ENCODE measurements at regions not wholly inside any gene's neighbourhood (a gene's known extent, or its start where the extent isn't known, plus 50 kb on each side); places are given as distances from the start of the nearest gene placed in this dataset.

GRCh38 chr2:238567067-238567855 lies 140.5 kb downstream of the ASB1 start:
- ChIA-PET CTCF (interaction anchor here (1.4 kb wide), 1 partner anchor 8 kb away, joined by 5 read pairs; no protein-coding TSS in a partner anchor), POLR2A (no interaction called here)
- Histone ChIP-seq H3K36me3 (ENCODE audit: control insufficient read depth, insufficient read depth, low read length) (no peaks in the 10 kb centered on the region), H3K4me3 (ENCODE audit: low read depth, low read length) (no peak overlapping the region), H3K27me3 (ENCODE audit: control insufficient read depth, insufficient read depth, low read length) (peaks cover 7% of the 10 kb centered on the region)
- DNase-seq (ENCODE audit: low read depth): no peak
- TF ChIP-seq CTCF (IDR thresholded peaks at IDR 0.05; ENCODE audit: insufficient read depth, low read depth, low read length): no peak

DNA sequence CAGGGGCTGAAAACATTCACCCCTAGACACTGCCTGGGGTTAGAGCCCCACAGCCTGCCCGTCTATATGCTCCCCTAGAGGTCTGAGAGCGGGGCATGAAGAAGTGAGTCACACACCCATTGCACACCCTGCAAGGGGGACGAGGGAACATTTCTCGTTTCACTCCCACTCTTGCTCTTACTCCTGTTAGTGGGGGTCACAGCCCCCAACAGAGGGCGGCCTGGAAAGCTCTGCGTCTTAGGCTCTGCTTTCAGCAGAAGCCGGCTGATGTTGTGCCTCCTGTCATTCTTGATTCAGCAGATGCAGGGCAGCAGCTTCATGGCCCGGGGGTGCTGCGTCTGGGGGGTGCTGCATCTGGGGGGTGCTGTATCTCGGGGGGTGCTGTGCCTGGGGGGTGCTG lies 141.3 kb downstream of the ASB1 start:
- no peak for TF ChIP-seq CTCF (IDR thresholded peaks at IDR 0.05; ENCODE audit: insufficient read depth, low read depth, low read length)
- Histone ChIP-seq H3K4me3 (ENCODE audit: low read depth, low read length) (no peak overlapping the region), H3K27me3 (ENCODE audit: control insufficient read depth, insufficient read depth, low read length) (peaks cover 5% of the 10 kb centered on the region), H3K36me3 (ENCODE audit: control insufficient read depth, insufficient read depth, low read length) (no peaks in the 10 kb centered on the region)
- DNase-seq (ENCODE audit: low read depth): no peak
- CTCF ChIA-PET: no interaction called here
- POLR2A ChIA-PET: no interaction called here

DNA sequence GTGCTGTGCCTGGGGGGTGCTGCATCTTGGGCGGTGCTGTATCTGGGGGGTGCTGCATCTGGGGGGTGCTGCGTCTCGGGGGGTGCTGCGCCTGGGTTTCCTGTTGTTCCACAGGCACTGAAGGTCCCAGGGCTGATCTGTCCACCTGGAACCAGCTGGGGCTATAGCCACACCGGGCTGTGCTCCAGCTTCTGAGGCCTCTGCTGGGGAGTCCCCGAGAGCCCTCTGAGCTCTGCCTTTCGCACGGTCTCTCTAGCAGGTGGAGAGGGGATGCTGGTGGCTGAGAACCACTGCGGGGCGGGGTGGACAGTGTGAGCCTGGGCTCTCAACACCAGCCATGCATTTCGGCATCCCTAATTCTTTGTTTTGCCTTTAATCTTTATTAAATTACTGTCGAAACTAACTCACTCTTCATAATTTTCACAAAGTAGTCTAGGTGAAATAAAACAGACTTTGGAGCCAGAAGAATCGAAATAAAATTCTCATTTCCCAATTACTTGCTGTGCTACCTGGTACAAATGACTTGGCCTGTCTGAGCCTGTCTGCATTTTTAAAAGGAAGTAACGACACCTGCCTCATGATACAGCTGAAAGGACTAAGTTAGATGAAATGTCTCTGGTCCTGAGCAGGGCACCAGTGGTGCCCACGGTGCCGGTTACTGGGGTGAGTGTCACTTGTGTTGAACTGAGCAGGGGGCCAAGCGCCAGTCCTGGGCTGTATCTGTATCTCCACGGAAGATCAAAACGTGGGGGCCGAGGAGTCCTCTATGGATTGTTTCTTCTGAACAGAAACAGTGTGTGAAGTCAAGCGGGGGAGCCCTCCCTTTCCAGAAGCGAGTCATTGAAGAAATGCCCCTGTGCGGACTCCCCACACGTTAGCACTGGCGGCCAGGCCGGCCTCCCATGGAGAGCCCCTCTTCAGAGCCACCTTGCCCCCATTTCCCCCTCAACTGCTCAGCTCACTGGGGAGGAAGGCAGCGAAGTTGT lies 142.0 kb downstream of the ASB1 start:
- Histone ChIP-seq H3K36me3 (ENCODE audit: control insufficient read depth, insufficient read depth, low read length) (no peaks in the 10 kb centered on the region), H3K27me3 (ENCODE audit: control insufficient read depth, insufficient read depth, low read length) (peaks cover 5% of the 10 kb centered on the region), H3K4me3 (ENCODE audit: low read depth, low read length) (no peak overlapping the region)
- no peak for DNase-seq (ENCODE audit: low read depth)
- POLR2A ChIA-PET: no interaction called here
- no peak for TF ChIP-seq CTCF (IDR thresholded peaks at IDR 0.05; ENCODE audit: insufficient read depth, low read depth, low read length)
- CTCF ChIA-PET: interaction anchor here (1.2 to 1.9 kb wide), 2 partner anchors 10 to 198 kb away, joined by 4 to 6 read pairs; no protein-coding TSS in a partner anchor

DNA sequence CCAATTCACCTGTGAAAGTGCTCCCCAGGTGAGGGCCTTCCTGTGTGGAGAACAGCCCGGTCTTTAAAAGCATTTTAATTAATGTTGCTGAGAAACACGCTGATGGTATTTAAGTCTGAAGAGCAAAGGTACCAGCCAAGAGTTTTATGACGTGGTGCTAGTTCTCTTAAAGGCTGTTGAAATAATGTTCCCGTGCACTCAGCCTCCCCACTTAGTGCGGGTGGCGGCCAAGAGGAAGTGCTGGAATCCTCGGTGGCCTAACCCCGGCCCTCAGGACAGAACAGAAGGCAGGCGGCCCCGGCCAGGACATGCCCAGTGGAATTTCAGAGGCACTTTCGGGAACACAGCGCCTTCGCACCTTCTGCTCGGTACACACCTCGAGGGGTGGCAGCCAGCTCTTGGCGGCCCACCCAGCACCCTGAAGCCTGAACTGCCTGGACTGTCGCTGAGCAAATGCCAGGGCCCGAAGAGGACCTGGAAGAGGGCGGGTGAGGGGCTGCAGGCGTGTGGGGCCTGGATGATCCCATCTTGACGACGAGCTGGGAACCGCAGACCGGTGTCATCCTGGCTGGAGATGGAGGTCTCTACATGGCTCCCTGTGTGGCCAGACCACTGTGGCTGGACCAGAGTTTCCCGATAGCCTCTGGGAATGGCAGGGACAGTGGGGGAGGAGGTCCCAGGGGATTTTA lies 142.9 kb downstream of the ASB1 start:
- no peaks in the 10 kb centered on the region for H3K36me3 ChIP-seq (ENCODE audit: control insufficient read depth, insufficient read depth, low read length)
- no peak for TF ChIP-seq CTCF (IDR thresholded peaks at IDR 0.05; ENCODE audit: insufficient read depth, low read depth, low read length)
- CTCF ChIA-PET: interaction anchor here (1.2 to 1.9 kb wide), 2 partner anchors 11 to 199 kb away, joined by 4 to 6 read pairs; no protein-coding TSS in a partner anchor
- no peak overlapping the region for H3K4me3 ChIP-seq (ENCODE audit: low read depth, low read length)
- H3K27me3 ChIP-seq (ENCODE audit: control insufficient read depth, insufficient read depth, low read length): peaks cover 3% of the 10 kb centered on the region; the same call in 1 of the 2 replicates
- POLR2A ChIA-PET: no interaction called here
- DNase-seq (ENCODE audit: low read depth): no peak

All from BJ (cell line).